Testis (tissue), 2 donors: ENCODE measurements at regions not wholly inside any gene's neighbourhood (a gene's known extent, or its start where the extent isn't known, plus 50 kb on each side); places are given as distances from the start of the nearest gene placed in this dataset.

Source experiments
- DNase-seq: peaks from one replicate; pipeline ENCODE4 v3.0.0-alpha.2; 2019
- H3K27ac ChIP-seq, 2 donors: fragments of 200-600 bp; sonication (generic); one replicate each; pipeline ENCODE4 v1.5.1; 2019
- H3K27me3 ChIP-seq: fragments of 200-600 bp; sonication (generic); one replicate; pipeline ENCODE4 v1.5.1; 2019
- H3K36me3 ChIP-seq: fragments of 200-600 bp; sonication (generic); one replicate; pipeline ENCODE4 v1.5.1; 2017; ENCODE audit warnings: low read depth; ENCODE audit errors: missing control alignments
- H3K4me1 ChIP-seq: fragments of 200-600 bp; sonication (generic); one replicate; pipeline ENCODE4 v1.5.1; 2019
- H3K4me3 ChIP-seq, 2 donors: fragments of 200-600 bp; sonication (generic); one replicate each; pipeline ENCODE4 v1.5.1; 2017 to 2019
- H3K9me3 ChIP-seq: fragments of 200-600 bp; sonication (generic); one replicate; pipeline ENCODE4 v1.5.1; 2017
- CTCF ChIP-seq, 3 experiments: fragments of 450-650 bp in 2 of 3; fragments of 200-600 bp in 1 of 3; sonication (generic) in 1 of 3; IDR thresholded peaks; one replicate each; pipeline ENCODE4 v1.5.1; 2016 to 2019; ENCODE audit warnings: antibody characterized with exemption in 3 of 3, mild to moderate bottlenecking in 2 of 3, moderate library complexity in 1 of 3
- POLR2A ChIP-seq: fragments of 450-650 bp; IDR thresholded peaks from one replicate; pipeline ENCODE4 v1.6.1; 2017; ENCODE audit warnings: antibody characterized with exemption, mild to moderate bottlenecking, moderate library complexity
- WGBS, 2 donors: methylation state at CpG; one replicate each; pipeline ENCODE4 v1.1.5; 2018; 5-methylcytosine and 5-hydroxymethylcytosine counted together
- intact Hi-C: fragments of 100-400 bp; cut with DNase I; formaldehyde crosslinking; loops from one replicate; pipeline ENCODE4 v1.15.1; 2023; ENCODE audit warnings: low total_unique reads

GRCh38 chr4:66307641-66308438 lies 637.6 kb upstream of the EPHA5 start:
- intact Hi-C loops = no loop called here
- Histone ChIP-seq H3K4me3 (no peak overlapping the region), H3K27ac (no peak overlapping the region), H3K36me3 (no peaks in the 10 kb centered on the region), H3K9me3 (no peaks in the 10 kb centered on the region), H3K27me3 (no peaks in the 10 kb centered on the region), H3K4me1 (no peaks in the 10 kb centered on the region)
- no peak for DNase-seq
- no peak for TF ChIP-seq CTCF (IDR thresholded peaks at IDR 0.05)
- TF ChIP-seq POLR2A = no peak
- WGBS, 2 donors = 68 to 81% methylated on average over 2 to 3 of the region's 3 CpGs

- no peaks in the 10 kb centered on the region for H3K27me3 ChIP-seq
- H3K4me1 ChIP-seq = no peaks in the 10 kb centered on the region
- intact Hi-C loops = no loop called here
- H3K9me3 ChIP-seq = no peaks in the 10 kb centered on the region
- H3K27ac ChIP-seq = no peak overlapping the region
- no peak overlapping the region for H3K4me3 ChIP-seq
- 54 to 72% methylated on average over 2 of the region's 2 CpGs for WGBS, 2 donors
- no peaks in the 10 kb centered on the region for H3K36me3 ChIP-seq
- no peak for DNase-seq
- TF ChIP-seq POLR2A (no peak), CTCF (IDR thresholded peaks at IDR 0.05) (no peak)
Observed at GRCh38 chr4:66300336-66300934, 630.1 kb upstream of the EPHA5 start.

GRCh38 chr4:66298569-66298968 lies 628.3 kb upstream of the EPHA5 start:
- H3K9me3 ChIP-seq = no peaks in the 10 kb centered on the region
- no peaks in the 10 kb centered on the region for H3K27me3 ChIP-seq
- intact Hi-C loops = no loop called here
- no peaks in the 10 kb centered on the region for H3K36me3 ChIP-seq
- no peak for DNase-seq
- H3K4me3 ChIP-seq = no peak overlapping the region
- H3K27ac ChIP-seq = no peak overlapping the region
- H3K4me1 ChIP-seq = no peaks in the 10 kb centered on the region
- 94 to 96% methylated on average over 1 of the region's 1 CpG for WGBS, 2 donors
- no peak for TF ChIP-seq CTCF (IDR thresholded peaks at IDR 0.05)
- TF ChIP-seq POLR2A = no peak

- no peak for DNase-seq
- WGBS, 2 donors = 52 to 60% methylated on average over 1 of the region's 1 CpG
- Histone ChIP-seq H3K27me3 (no peaks in the 10 kb centered on the region), H3K4me3 (no peak overlapping the region), H3K9me3 (no peaks in the 10 kb centered on the region), H3K27ac (no peak overlapping the region), H3K36me3 (no peaks in the 10 kb centered on the region), H3K4me1 (no peaks in the 10 kb centered on the region)
- intact Hi-C loops = no loop called here
- TF ChIP-seq CTCF (IDR thresholded peaks at IDR 0.05) (no peak), POLR2A (no peak)
Observed at GRCh38 chr4:66297703-66298102, 627.4 kb upstream of the EPHA5 start.

- Histone ChIP-seq H3K9me3 (no peaks in the 10 kb centered on the region), H3K4me3 (no peak overlapping the region), H3K27ac (no peak overlapping the region), H3K27me3 (no peaks in the 10 kb centered on the region), H3K36me3 (no peaks in the 10 kb centered on the region), H3K4me1 (no peaks in the 10 kb centered on the region)
- intact Hi-C loops = no loop called here
- TF ChIP-seq CTCF (IDR thresholded peaks at IDR 0.05) (no peak), POLR2A (no peak)
- 84 to 88% methylated on average over 5 of the region's 5 CpGs for WGBS, 2 donors
- DNase-seq = no peak
Observed at GRCh38 chr4:66294638-66295037, 624.3 kb upstream of the EPHA5 start.
